Activated CD4-positive, alpha-beta memory T cell treated with anti-CD3 and anti-CD28 coated beads for 36 hours (primary cell): ENCODE measurements at regions not wholly inside any gene's neighbourhood (a gene's known extent, or its start where the extent isn't known, plus 50 kb on each side); places are given as distances from the start of the nearest gene placed in this dataset.

Experiments used
- CTCF ChIA-PET: fragments of 350-600 bp; sonication (Branson Sonifier 250); formaldehyde crosslinking; loops from one replicate; lab custom pipeline; 2021; ENCODE audit warnings: antibody characterized with exemption, inconsistent platforms; lab: Charles Lee
- POLR2A ChIA-PET: fragments of 350-600 bp; sonication (Branson Sonifier 250); formaldehyde crosslinking; loops from one replicate; lab custom pipeline; 2021; ENCODE audit warnings: antibody characterized with exemption; lab: Charles Lee
- DNase-seq: peaks from one replicate; pipeline ENCODE4 v3.0.0-alpha.2; 2020
- H3K27ac Mint-ChIP-seq: one replicate; pipeline ENCODE4 v1.8.0; 2021; ENCODE audit warnings: mixed read lengths
- H3K27me3 Mint-ChIP-seq: one replicate; pipeline ENCODE4 v1.8.0; 2021; ENCODE audit warnings: mixed read lengths
- H3K36me3 Mint-ChIP-seq: one replicate; pipeline ENCODE4 v1.8.0; 2021; ENCODE audit warnings: mixed read lengths
- H3K4me1 Mint-ChIP-seq: one replicate; pipeline ENCODE4 v1.8.0; 2021; ENCODE audit warnings: low read depth, mixed read lengths
- H3K4me3 Mint-ChIP-seq: one replicate; pipeline ENCODE4 v1.8.0; 2021; ENCODE audit warnings: mild to moderate bottlenecking, mixed read lengths
- H3K9me3 Mint-ChIP-seq: one replicate; pipeline ENCODE4 v1.8.0; 2021; ENCODE audit warnings: mixed read lengths
- intact Hi-C: fragments of 100-400 bp; cut with micrococcal nuclease; formaldehyde crosslinking; loops from one replicate; pipeline ENCODE4 v1.15.1; 2023

DNA sequence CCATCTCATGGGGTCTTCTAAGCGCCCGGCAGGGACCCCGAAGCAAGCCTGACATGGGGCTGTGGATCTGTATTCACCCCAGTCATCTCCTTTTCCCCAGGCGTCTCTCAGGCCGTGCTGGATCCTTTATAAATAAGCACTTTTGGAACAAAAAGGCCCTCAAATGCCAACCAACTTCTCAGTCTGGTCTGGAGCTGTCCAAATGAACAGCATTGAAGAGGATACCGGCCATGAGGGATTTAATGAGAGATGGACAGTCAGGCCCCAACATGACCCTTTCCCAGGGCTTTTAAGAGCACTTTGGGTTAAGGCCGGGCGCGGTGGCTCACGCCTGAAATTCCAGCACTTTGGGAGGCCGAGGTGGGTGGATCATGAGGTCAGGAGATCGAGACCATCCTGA, 89.2 kb upstream of the SPATA12 start:
- intact Hi-C loops = no loop called here
- DNase-seq = no peak
- no peaks in the 10 kb centered on the region for H3K36me3 Mint-ChIP-seq
- no peaks in the 10 kb centered on the region for H3K9me3 Mint-ChIP-seq
- ChIA-PET CTCF (interaction anchor here (1.0 to 1.3 kb wide), 3 partner anchors 17 to 263 kb away, joined by 3 to 4 read pairs (median 3); no protein-coding TSS in a partner anchor), POLR2A (no interaction called here)
- peaks cover 7% of the 10 kb centered on the region for H3K4me1 Mint-ChIP-seq
- no peaks in the 10 kb centered on the region for H3K27me3 Mint-ChIP-seq
- no peak overlapping the region for H3K27ac Mint-ChIP-seq
- H3K4me3 Mint-ChIP-seq = no peak overlapping the region

DNA sequence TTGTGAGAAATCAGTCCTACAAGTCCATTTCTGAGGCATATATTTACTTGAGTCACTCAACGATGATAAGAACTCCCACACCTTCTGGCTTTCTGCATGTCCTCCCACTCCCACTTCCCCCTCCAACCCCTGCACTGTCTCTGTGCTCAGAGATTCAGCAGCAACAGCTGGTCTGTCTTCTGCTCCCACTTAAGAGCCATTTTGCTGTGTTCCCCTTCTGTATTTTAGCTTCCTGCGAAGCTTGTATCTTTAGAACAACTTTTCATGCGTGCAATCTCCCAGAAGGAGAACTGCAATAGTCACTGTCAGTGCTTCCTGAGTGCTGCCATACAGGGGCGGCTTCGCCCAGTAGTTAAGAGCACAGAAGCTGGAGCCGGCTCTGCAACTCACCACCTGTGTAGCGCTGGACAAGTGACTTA, 90.0 kb upstream of the SPATA12 start:
- H3K27ac Mint-ChIP-seq = no peak overlapping the region
- H3K36me3 Mint-ChIP-seq = no peaks in the 10 kb centered on the region
- H3K4me1 Mint-ChIP-seq = peaks cover 7% of the 10 kb centered on the region
- H3K4me3 Mint-ChIP-seq = no peak overlapping the region
- ChIA-PET POLR2A (no interaction called here), CTCF (interaction anchor here (1.0 to 1.3 kb wide), 2 partner anchors 18 to 262 kb away, joined by 3 to 4 read pairs; no protein-coding TSS in a partner anchor)
- H3K27me3 Mint-ChIP-seq = no peaks in the 10 kb centered on the region
- no peak for DNase-seq
- intact Hi-C loops = no loop called here
- no peaks in the 10 kb centered on the region for H3K9me3 Mint-ChIP-seq

DNA sequence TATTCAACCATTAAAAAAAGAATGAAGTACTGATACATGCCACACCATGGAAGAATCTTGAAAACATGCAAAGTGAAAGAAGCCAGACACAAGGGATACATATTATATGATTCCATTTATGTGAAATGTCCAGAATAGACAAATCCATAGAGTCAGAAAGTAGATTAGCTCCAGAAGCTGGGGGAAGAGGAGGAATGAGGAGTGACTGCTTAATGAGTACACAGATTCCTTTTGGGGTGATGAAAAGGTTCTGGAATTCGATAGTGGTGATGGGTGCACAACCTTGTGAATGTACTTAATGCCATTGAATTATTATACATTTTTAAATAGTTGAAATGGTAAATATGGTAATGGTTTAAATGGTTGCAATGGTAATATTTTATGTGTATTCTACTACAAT, 90.6 kb upstream of the SPATA12 start:
- Mint-ChIP-seq H3K4me1 (peaks cover 7% of the 10 kb centered on the region), H3K27ac (no peak overlapping the region), H3K9me3 (peaks cover 2% of the 10 kb centered on the region), H3K4me3 (no peak overlapping the region), H3K27me3 (no peaks in the 10 kb centered on the region), H3K36me3 (no peaks in the 10 kb centered on the region)
- no peak for DNase-seq
- intact Hi-C loops = no loop called here
- CTCF ChIA-PET = interaction anchor here (1.3 kb wide), 1 partner anchor 262 kb away, joined by 4 read pairs; no protein-coding TSS in a partner anchor
- POLR2A ChIA-PET = no interaction called here

DNA sequence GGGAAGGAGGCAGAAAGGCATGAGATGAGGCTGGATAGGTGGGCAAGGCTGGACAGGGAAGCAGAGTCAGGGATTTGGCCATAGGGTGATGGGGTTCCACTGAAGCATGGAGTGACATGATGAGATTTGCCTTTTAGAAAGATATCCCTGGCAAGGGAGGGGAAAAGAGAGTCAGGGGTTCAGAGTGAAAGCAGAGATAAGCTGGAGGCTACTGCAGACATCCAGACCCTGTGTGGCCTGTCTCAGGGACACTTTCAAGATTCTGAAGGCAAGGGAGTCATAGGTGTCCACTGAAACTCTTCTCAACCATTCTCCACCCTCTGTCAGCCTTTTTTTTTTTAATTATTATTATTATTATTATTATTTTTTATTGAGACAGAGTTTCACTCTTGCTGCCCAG, 94.0 kb upstream of the SPATA12 start:
- POLR2A ChIA-PET = no interaction called here
- intact Hi-C loops = no loop called here
- H3K9me3 Mint-ChIP-seq = peaks cover 4% of the 10 kb centered on the region

DNA sequence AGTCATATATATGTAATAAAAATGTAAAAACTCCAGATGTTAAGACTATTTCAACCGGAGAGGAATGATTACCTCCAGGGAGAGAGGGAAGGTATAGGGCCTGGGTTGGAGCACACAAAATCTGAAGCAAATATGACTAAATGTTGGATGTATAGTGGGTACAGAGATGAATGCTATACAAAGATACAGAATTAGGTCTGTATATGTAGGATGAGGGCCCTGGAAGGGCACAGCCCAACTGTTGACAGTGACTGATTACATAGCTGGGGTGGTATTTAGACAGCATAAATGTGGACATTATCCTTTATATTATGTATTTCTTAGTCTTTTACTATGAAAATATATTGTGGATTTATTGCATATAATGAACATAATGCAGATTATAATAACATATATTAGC, 94.4 kb upstream of the SPATA12 start:
- POLR2A ChIA-PET = no interaction called here
- H3K4me1 Mint-ChIP-seq = peaks cover 7% of the 10 kb centered on the region
- no peaks in the 10 kb centered on the region for H3K36me3 Mint-ChIP-seq
- CTCF ChIA-PET = no interaction called here
- intact Hi-C loops = no loop called here
- H3K9me3 Mint-ChIP-seq = peaks cover 4% of the 10 kb centered on the region
- no peak overlapping the region for H3K4me3 Mint-ChIP-seq
- H3K27me3 Mint-ChIP-seq = no peaks in the 10 kb centered on the region
- H3K27ac Mint-ChIP-seq = no peak overlapping the region
- no peak for DNase-seq

More for the DNA sequence above, 94.0 kb upstream of the SPATA12 start:
- H3K27ac Mint-ChIP-seq = no peak overlapping the region
- DNase-seq = no peak
- no peaks in the 10 kb centered on the region for H3K36me3 Mint-ChIP-seq
- H3K4me3 Mint-ChIP-seq = no peak overlapping the region
- no peaks in the 10 kb centered on the region for H3K27me3 Mint-ChIP-seq
- peaks cover 7% of the 10 kb centered on the region for H3K4me1 Mint-ChIP-seq
- CTCF ChIA-PET = no interaction called here

DNA sequence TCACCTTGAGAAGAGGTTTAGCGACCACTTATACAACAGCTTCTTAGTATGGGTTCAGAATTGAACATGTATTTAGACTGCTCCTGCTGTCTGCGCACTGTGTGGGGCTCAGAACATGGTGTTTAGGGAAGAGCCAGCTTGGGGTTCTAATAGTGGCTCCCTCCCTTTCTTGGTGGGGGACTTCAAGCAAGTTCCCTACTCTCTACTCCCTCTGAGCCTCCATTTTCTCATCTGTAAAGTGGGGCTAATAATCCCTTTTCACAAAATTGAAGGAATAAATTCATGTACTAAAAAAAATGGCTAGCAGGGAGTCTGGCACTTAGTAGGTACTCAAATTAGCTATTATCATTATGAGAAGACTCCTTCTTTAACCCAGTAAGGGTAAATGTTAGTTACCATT, 97.5 kb upstream of the SPATA12 start:
- intact Hi-C loops = no loop called here
- Mint-ChIP-seq H3K36me3 (no peaks in the 10 kb centered on the region), H3K27me3 (no peaks in the 10 kb centered on the region), H3K4me1 (peaks cover 18% of the 10 kb centered on the region), H3K9me3 (peaks cover 4% of the 10 kb centered on the region), H3K4me3 (no peak overlapping the region), H3K27ac (no peak overlapping the region)
- ChIA-PET CTCF (interaction anchor here (1.1 to 4.0 kb wide), 2 partner anchors 25 to 163 kb away, joined by 3 to 14 read pairs; no protein-coding TSS in a partner anchor), POLR2A (no interaction called here)
- DNase-seq = no peak

DNA sequence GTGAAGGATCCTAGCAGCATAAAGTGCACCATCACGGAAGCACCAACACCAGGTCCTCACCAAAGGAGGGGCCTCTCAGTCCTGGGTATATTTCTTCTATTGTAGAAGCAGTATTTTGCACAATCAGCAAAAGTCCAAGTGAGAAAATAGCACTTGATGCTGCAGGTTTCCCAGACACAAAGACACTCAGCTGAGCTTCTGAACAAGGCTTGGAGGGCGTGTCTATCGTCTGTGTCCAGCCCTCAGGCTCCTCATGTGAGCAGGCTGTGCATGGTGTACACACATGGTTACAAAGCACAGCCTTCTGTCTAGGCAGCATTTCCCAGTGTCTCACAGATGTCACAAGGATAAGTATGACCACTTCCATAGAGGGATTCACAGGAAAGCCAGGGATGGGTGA, 98.3 kb upstream of the SPATA12 start:
- H3K27ac Mint-ChIP-seq = no peak overlapping the region
- no peak for DNase-seq
- H3K36me3 Mint-ChIP-seq = no peaks in the 10 kb centered on the region
- peaks cover 18% of the 10 kb centered on the region for H3K4me1 Mint-ChIP-seq
- H3K27me3 Mint-ChIP-seq = no peaks in the 10 kb centered on the region
- H3K9me3 Mint-ChIP-seq = peaks cover 4% of the 10 kb centered on the region
- ChIA-PET CTCF (interaction anchor here (1.2 to 4.0 kb wide), 2 partner anchors 26 to 260 kb away, joined by 3 to 14 read pairs; no protein-coding TSS in a partner anchor), POLR2A (no interaction called here)
- no peak overlapping the region for H3K4me3 Mint-ChIP-seq
- intact Hi-C loops = no loop called here

DNA sequence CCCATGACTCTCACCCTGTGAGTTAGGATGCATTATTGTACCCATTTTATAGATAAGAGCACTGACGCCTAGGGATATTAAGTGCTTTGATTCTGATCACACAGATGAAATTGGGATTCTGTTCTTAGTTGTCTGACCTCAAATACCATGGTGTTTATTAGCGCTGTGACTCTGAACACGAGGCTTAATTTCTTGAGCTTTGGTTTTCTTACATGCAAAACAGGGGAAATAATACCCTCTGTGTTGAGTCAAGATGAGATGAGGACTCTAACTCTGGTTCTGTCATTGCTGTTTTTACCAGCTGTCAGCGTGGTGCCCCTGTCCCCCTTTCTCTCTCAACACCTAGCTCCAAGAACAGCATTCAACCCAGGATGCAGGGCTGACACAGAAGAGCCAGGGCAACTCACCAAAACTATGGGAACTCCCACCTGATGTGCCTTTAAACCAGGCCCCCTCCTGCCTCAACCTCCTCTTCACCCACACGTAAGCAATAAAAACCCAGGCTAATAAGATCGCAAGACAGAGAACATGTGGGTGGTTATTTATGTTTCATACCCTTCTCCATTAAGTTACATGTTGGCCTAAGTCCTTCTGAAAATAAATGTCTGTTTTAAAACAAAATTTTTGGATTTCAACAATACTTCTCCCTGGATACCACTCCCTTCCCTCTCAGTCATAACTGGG, 100.1 kb upstream of the SPATA12 start:
- DNase-seq = peak; percentile 46
- Mint-ChIP-seq H3K4me1 (peaks cover 18% of the 10 kb centered on the region), H3K36me3 (no peaks in the 10 kb centered on the region), H3K27ac (no peak overlapping the region), H3K4me3 (peak overlapping the region; percentile 40), H3K27me3 (no peaks in the 10 kb centered on the region), H3K9me3 (peaks cover 4% of the 10 kb centered on the region)
- CTCF ChIA-PET = interaction anchor here (0.8 to 1.2 kb wide), 2 partner anchors 44 to 160 kb away, joined by 3 read pairs; no protein-coding TSS in a partner anchor
- intact Hi-C loops = loop anchor here (2.0 kb wide), 1 partner anchor 20 kb away; no protein-coding TSS in a partner anchor
- POLR2A ChIA-PET = interaction anchor here (0.8 kb wide), 1 partner anchor 45 kb away, joined by 3 read pairs; no protein-coding TSS in a partner anchor

DNA sequence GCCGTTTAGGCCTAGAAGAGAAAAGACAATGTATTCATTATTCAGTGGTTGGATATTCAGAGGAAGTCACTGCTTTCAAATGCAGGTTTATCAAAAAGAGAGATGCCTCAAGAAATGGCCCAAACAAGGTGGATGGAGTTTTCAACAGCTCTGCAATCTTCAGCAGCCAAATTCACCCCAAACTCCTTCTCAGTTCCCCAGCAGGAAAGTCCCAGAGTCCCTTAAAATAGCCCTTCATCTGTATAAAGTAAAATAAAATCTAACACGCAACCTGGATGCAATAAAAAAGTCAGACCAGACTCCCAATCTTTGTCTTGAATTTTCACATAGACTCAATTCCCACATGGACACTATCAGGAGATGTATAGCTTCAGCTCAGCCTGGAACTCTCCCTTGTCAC, 101.6 kb upstream of the SPATA12 start:
- Mint-ChIP-seq H3K27me3 (no peaks in the 10 kb centered on the region), H3K36me3 (no peaks in the 10 kb centered on the region), H3K4me3 (no peak overlapping the region), H3K9me3 (no peaks in the 10 kb centered on the region), H3K27ac (no peak overlapping the region), H3K4me1 (peaks cover 18% of the 10 kb centered on the region)
- intact Hi-C loops = no loop called here
- ChIA-PET CTCF (interaction anchor here (0.6 kb wide), 1 partner anchor 29 kb away, joined by 3 read pairs; no protein-coding TSS in a partner anchor), POLR2A (no interaction called here)
- DNase-seq = no peak

DNA sequence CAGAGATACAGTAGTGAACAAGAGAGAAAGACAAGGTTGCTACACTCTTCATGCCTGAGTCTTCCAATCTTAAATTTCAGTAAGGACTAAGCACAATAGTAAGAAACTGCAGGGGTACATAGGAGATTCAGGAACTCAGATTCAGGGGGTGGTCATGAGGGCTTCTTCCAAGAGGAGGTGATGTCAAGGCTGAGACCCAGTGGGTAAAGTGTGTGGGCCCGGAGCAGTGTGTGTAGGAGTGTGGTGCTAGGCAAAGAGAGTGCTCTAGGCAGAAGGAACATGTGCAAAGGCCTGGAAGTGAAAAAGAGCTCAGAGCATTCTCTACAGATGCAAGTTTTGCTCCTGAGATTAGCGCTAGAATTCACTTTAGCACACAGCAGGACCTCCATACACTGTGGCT, 102.9 kb upstream of the SPATA12 start:
- Mint-ChIP-seq H3K36me3 (no peaks in the 10 kb centered on the region), H3K4me1 (peaks cover 18% of the 10 kb centered on the region), H3K4me3 (no peak overlapping the region), H3K27me3 (no peaks in the 10 kb centered on the region), H3K27ac (no peak overlapping the region), H3K9me3 (no peaks in the 10 kb centered on the region)
- ChIA-PET CTCF (no interaction called here), POLR2A (interaction anchor here (0.5 to 0.6 kb wide), 3 partner anchors 80 to 476 kb away, joined by 3 read pairs; no protein-coding TSS in a partner anchor)
- intact Hi-C loops = no loop called here
- no peak for DNase-seq

DNA sequence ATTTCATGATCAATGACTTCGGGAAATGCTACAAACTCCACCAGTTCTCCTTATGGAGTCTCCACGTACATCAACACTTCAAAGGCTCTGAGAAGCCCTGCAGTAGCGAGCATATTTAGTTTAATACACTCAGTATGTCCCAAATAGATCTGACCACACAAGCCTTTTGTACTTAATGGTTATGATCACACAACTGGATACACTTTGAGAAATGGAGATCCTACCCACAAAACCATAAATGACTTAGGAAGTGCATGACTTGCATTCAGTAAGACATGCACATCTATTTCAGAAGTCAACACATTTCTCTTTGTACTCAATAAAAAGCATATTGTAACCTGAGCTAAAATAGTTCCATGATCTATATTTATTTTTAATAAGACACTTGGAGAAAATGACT, 103.6 kb upstream of the SPATA12 start:
- DNase-seq = no peak
- intact Hi-C loops = no loop called here
- H3K9me3 Mint-ChIP-seq = no peaks in the 10 kb centered on the region
- H3K4me1 Mint-ChIP-seq = peaks cover 18% of the 10 kb centered on the region
- ChIA-PET POLR2A (no interaction called here), CTCF (no interaction called here)
- H3K4me3 Mint-ChIP-seq = no peak overlapping the region
- H3K36me3 Mint-ChIP-seq = no peaks in the 10 kb centered on the region
- no peak overlapping the region for H3K27ac Mint-ChIP-seq
- H3K27me3 Mint-ChIP-seq = no peaks in the 10 kb centered on the region

DNA sequence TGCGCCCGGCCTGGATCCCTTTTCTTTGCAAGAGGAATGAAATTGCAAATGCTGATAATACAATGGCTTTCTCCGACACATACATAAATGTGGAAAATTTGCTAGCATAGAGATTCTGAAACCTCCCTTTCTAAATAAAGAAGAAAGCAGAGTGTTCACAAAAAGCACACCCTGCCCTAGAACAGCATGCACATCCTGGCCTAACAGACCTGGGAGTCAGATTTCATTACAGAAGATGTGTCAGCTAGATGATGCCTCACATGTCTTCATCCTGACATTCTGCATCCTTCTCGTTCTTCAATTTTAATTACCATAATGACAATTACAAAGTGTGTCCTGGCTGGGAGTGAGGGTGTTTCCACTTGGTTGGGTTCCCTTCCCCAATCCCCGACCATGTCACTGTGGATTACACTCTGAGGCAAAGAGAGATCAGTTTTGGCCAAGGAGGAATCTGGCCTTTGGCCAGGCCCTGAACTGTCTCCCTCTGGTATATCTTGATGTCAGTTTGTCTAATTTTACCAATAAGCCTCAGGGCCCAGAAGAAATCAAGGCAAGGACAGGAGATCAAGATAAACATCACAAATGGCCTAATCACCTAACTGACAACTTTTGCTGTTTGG, 104.9 kb upstream of the SPATA12 start:
- Mint-ChIP-seq H3K36me3 (no peaks in the 10 kb centered on the region), H3K4me3 (no peak overlapping the region), H3K27ac (no peak overlapping the region), H3K9me3 (no peaks in the 10 kb centered on the region), H3K27me3 (no peaks in the 10 kb centered on the region), H3K4me1 (peaks cover 15% of the 10 kb centered on the region)
- ChIA-PET POLR2A (no interaction called here), CTCF (no interaction called here)
- no peak for DNase-seq
- intact Hi-C loops = no loop called here
